SK-N-MC (cell line): ENCODE measurements at regions not wholly inside any gene's neighbourhood (a gene's known extent, or its start where the extent isn't known, plus 50 kb on each side); places are given as distances from the start of the nearest gene placed in this dataset.

Experiments used
- DNase-seq: peaks from one replicate; pipeline ENCODE4 v3.0.0-alpha.2; 2011; ENCODE audit warnings: low read depth, low spot score
- H3K27ac ChIP-seq: fragments of 200-600 bp; sonication (generic); 2 replicates; pipeline ENCODE4 v1.5.1; 2016; ENCODE audit warnings: mixed run types
- H3K36me3 ChIP-seq: fragments of 200-600 bp; sonication (generic); 2 replicates; pipeline ENCODE4 v1.6.1; 2017; ENCODE audit warnings: antibody characterized with exemption, low read length, mixed read lengths; ENCODE audit not compliant: insufficient read depth
- H3K4me3 ChIP-seq: fragments of 200-600 bp; sonication (generic); 2 replicates; pipeline ENCODE4 v1.5.1; 2016
- H3K9ac ChIP-seq: fragments of 200-600 bp; sonication (generic); 2 replicates; pipeline ENCODE4 v1.8.0; 2017; ENCODE audit warnings: mixed run types, mixed read lengths; ENCODE audit not compliant: insufficient read length
- H3K9me3 ChIP-seq: fragments of 200-600 bp; sonication (generic); 2 replicates; pipeline ENCODE4 v1.6.1; 2017; ENCODE audit warnings: low read depth, mild to moderate bottlenecking, antibody characterized with exemption, low read length, moderate library complexity, mixed read lengths
- EZH2 ChIP-seq: fragments of 200-600 bp; sonication (generic); IDR thresholded peaks from one replicate; pipeline ENCODE4 v1.6.1; 2017; ENCODE audit warnings: antibody characterized with exemption
- FOXP2 ChIP-seq: optimal IDR thresholded peaks from 2 replicates; pipeline ENCODE3; 2011; ENCODE audit warnings: mild to moderate bottlenecking, moderate library complexity; ENCODE audit not compliant: insufficient read depth; ENCODE audit errors: extremely low read length, control extremely low read depth
- POLR2AphosphoS5 ChIP-seq: IDR thresholded peaks from 2 replicates; pipeline ENCODE4 v1.6.1; 2012; ENCODE audit warnings: mild to moderate bottlenecking, low read depth, low read length, borderline replicate concordance

- peak overlapping the region; percentile 99 for H3K27ac ChIP-seq
- H3K9ac ChIP-seq: no peak overlapping the region
- H3K36me3 ChIP-seq: no peaks in the 10 kb centered on the region
- no peak overlapping the region for H3K4me3 ChIP-seq
- TF ChIP-seq FOXP2 (no peak), POLR2AphosphoS5 (no peak), EZH2 (no peak)
- no peak for DNase-seq
- H3K9me3 ChIP-seq: no peaks in the 10 kb centered on the region
These were observed 70.2 kb downstream of the BTG1 start for GRCh38 chr12:92075425-92075914.

GRCh38 chr12:92074889-92075288, 70.8 kb downstream of the BTG1 start:
- Histone ChIP-seq H3K9ac (no peak overlapping the region), H3K36me3 (no peaks in the 10 kb centered on the region), H3K4me3 (no peak overlapping the region), H3K27ac (no peak overlapping the region; the same call in 1 of the 2 replicates), H3K9me3 (no peaks in the 10 kb centered on the region)
- no peak for DNase-seq
- TF ChIP-seq FOXP2: no peak
- TF ChIP-seq EZH2: no peak
- TF ChIP-seq POLR2AphosphoS5: no peak

- H3K36me3 ChIP-seq: no peaks in the 10 kb centered on the region
- H3K9ac ChIP-seq: no peak overlapping the region
- TF ChIP-seq POLR2AphosphoS5: no peak
- no peak for TF ChIP-seq FOXP2
- TF ChIP-seq EZH2: no peak
- no peak overlapping the region for H3K27ac ChIP-seq
- no peaks in the 10 kb centered on the region for H3K9me3 ChIP-seq
- no peak overlapping the region for H3K4me3 ChIP-seq
- no peak for DNase-seq
These were observed 72.6 kb downstream of the BTG1 start for GRCh38 chr12:92073094-92073493.

GRCh38 chr12:92072112-92072511, 73.5 kb downstream of the BTG1 start:
- DNase-seq: no peak

GRCh38 chr12:92070864-92071445, 74.7 kb downstream of the BTG1 start:
- Histone ChIP-seq H3K4me3 (no peak overlapping the region), H3K9ac (no peak overlapping the region), H3K27ac (no peak overlapping the region), H3K9me3 (no peaks in the 10 kb centered on the region), H3K36me3 (no peaks in the 10 kb centered on the region)
- TF ChIP-seq EZH2 (no peak), FOXP2 (no peak), POLR2AphosphoS5 (no peak)
- no peak for DNase-seq

More at GRCh38 chr12:92072112-92072511, 73.5 kb downstream of the BTG1 start:
- H3K9ac ChIP-seq: no peak overlapping the region
- TF ChIP-seq FOXP2 (no peak), EZH2 (no peak), POLR2AphosphoS5 (no peak)
- no peaks in the 10 kb centered on the region for H3K9me3 ChIP-seq
- H3K27ac ChIP-seq: no peak overlapping the region
- no peaks in the 10 kb centered on the region for H3K36me3 ChIP-seq
- no peak overlapping the region for H3K4me3 ChIP-seq

- Histone ChIP-seq H3K4me3 (no peak overlapping the region), H3K9ac (no peak overlapping the region), H3K9me3 (no peaks in the 10 kb centered on the region), H3K36me3 (no peaks in the 10 kb centered on the region), H3K27ac (no peak overlapping the region)
- TF ChIP-seq EZH2 (no peak), FOXP2 (no peak), POLR2AphosphoS5 (no peak)
- no peak for DNase-seq
These were observed 75.4 kb downstream of the BTG1 start for GRCh38 chr12:92070054-92070863.

GRCh38 chr12:92068459-92068858, 77.2 kb downstream of the BTG1 start:
- no peak overlapping the region for H3K27ac ChIP-seq
- H3K36me3 ChIP-seq: no peaks in the 10 kb centered on the region
- H3K9me3 ChIP-seq: no peaks in the 10 kb centered on the region
- TF ChIP-seq POLR2AphosphoS5: no peak
- TF ChIP-seq EZH2: no peak
- TF ChIP-seq FOXP2: no peak
- H3K4me3 ChIP-seq: no peak overlapping the region
- no peak for DNase-seq
- H3K9ac ChIP-seq: no peak overlapping the region

GRCh38 chr12:92065639-92066038, 80.0 kb downstream of the BTG1 start:
- no peak overlapping the region for H3K9ac ChIP-seq
- no peak overlapping the region for H3K27ac ChIP-seq
- DNase-seq: no peak
- no peaks in the 10 kb centered on the region for H3K36me3 ChIP-seq
- no peaks in the 10 kb centered on the region for H3K9me3 ChIP-seq
- no peak overlapping the region for H3K4me3 ChIP-seq
- TF ChIP-seq POLR2AphosphoS5: no peak
- TF ChIP-seq EZH2: no peak
- no peak for TF ChIP-seq FOXP2
